Stimulated activated CD8-positive, alpha-beta memory T cell treated with anti-CD3 and anti-CD28 coated beads, Interleukin-15, amount 100 ng/mL, for 24 hours (primary cell): ENCODE measurements at regions not wholly inside any gene's neighbourhood (a gene's known extent, or its start where the extent isn't known, plus 50 kb on each side); places are given as distances from the start of the nearest gene placed in this dataset.

Experiments
- DNase-seq: peaks from one replicate; pipeline ENCODE4 v3.0.0-alpha.2; 2020; ENCODE audit warnings: low read depth

- DNase-seq: no peak
Observed at GRCh38 chr11:69918231-69918937, 99.2 kb upstream of the FGF3 start.

GRCh38 chr11:69918938-69919650, 99.9 kb upstream of the FGF3 start:
- DNase-seq: peak; percentile 78

GRCh38 chr11:69919659-69920344, 100.6 kb upstream of the FGF3 start:
- DNase-seq: no peak

GRCh38 chr11:69920345-69921127, 101.3 kb upstream of the FGF3 start:
- no peak for DNase-seq

GRCh38 chr11:69921128-69922014, 102.2 kb upstream of the FGF3 start:
- no peak for DNase-seq

- no peak for DNase-seq
Observed at GRCh38 chr11:69922015-69922595, 102.9 kb upstream of the FGF3 start.

- DNase-seq: no peak
Observed at GRCh38 chr11:69922596-69923111, 103.4 kb upstream of the FGF3 start.

- DNase-seq: no peak
Observed at GRCh38 chr11:69923196-69923595, 104.0 kb upstream of the FGF3 start.

GRCh38 chr11:69923641-69924307, 104.6 kb upstream of the FGF3 start:
- no peak for DNase-seq

- DNase-seq: no peak
Observed at GRCh38 chr11:69924308-69925161, 105.3 kb upstream of the FGF3 start.

GRCh38 chr11:69925366-69926196, 106.4 kb upstream of the FGF3 start:
- DNase-seq: no peak

GRCh38 chr11:69926376-69927050, 107.3 kb upstream of the FGF3 start:
- no peak for DNase-seq

GRCh38 chr11:69928121-69928520, 108.9 kb upstream of the FGF3 start:
- no peak for DNase-seq

- DNase-seq: no peak
Observed at GRCh38 chr11:69928975-69929374, 109.8 kb upstream of the FGF3 start.

- DNase-seq: no peak
Observed at GRCh38 chr11:69930081-69931059, 111.2 kb upstream of the FGF3 start.
